ENCODE measurements at regions not wholly inside any gene's neighbourhood (a gene's known extent, or its start where the extent isn't known, plus 50 kb on each side); places are given as distances from the start of the nearest gene placed in this dataset.
"Not testable (repeated sequence)": the region's sequence is repeated elsewhere in the genome, so short reads cannot be mapped to it uniquely, and the experiment has no call there.

DNA sequence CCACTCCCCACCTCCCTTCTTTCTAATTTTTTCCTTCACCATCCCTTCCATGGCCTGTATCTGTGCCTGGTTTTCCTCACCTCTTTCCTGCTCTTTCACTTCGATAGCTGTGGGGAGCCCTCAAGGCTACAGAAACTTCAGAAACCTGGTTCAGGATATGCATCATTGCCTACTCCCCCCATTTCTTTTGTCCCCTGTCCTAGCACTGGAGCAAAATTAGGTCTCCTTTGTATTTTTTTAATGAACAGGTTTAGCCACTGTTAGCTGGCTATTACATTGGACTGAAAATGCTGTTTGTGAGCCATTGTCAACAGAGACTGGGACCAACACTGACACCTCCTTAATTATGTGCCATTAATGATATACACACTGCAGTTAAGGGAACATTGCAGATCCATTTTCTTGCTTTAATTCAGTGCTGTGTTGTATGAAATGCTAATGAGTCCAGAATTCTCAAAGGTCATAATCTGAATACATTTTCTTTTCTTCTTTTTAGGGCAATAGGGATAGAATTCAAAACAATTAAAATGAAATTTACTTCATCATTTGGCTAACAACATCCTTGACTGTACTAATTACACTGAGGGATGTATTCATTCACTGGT, 138.6 kb downstream of the PDCD6IP start:
- WGBS = 90% methylated on average over 1 of the region's 1 CpG
- DNase-seq (ENCODE audit: low read depth in 6 of 9, low spot score in 9 of 9) = no peak
- Histone ChIP-seq H3K4me1 (ENCODE audit: control insufficient read depth in 2 of 2, insufficient read depth in 2 of 2, low read length in 2 of 2) (no peaks in the 10 kb centered on the region), H3K36me3 (ENCODE audit: control insufficient read depth in 2 of 2, insufficient read depth in 2 of 2, low read length in 1 of 2) (no peaks in the 10 kb centered on the region), H3K9me3 (ENCODE audit: control insufficient read depth in 2 of 2, insufficient read depth in 1 of 2, low read length in 1 of 2) (no peaks in the 10 kb centered on the region), H3K27me3 (ENCODE audit: control insufficient read depth in 2 of 2, insufficient read depth in 1 of 2, low read length in 1 of 2) (no peaks in the 10 kb centered on the region), H3K4me3 (ENCODE audit: low read length in 2 of 2) (no peak overlapping the region), H3K27ac (ENCODE audit: low read depth in 1 of 2, low read length in 1 of 2) (no peak overlapping the region)

DNA sequence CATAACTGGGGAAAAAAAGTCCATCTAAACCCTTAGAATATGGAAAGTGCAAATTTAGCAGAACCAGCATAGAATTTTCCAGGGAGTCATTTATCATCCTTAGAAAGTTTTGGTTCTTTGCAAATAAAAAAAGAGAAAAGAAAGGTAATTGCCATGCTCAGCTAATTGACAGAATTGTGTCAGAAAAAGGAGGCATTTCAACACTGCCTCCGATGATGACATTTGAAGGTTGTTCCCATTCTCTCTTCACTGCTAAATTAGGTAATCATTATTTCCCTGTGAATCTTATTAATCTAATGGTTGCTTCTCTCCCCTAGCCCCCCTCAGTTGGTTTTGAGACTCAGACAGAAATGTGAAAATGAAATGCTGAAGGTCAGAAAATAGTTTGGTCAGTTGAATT, 139.2 kb downstream of the PDCD6IP start:
- 93% methylated on average over 1 of the region's 1 CpG for WGBS
- Histone ChIP-seq H3K27ac (ENCODE audit: low read depth in 1 of 2, low read length in 1 of 2) (no peak overlapping the region), H3K9me3 (ENCODE audit: control insufficient read depth in 2 of 2, insufficient read depth in 1 of 2, low read length in 1 of 2) (no peaks in the 10 kb centered on the region), H3K36me3 (ENCODE audit: control insufficient read depth in 2 of 2, insufficient read depth in 2 of 2, low read length in 1 of 2) (no peaks in the 10 kb centered on the region), H3K4me3 (ENCODE audit: low read length in 2 of 2) (no peak overlapping the region), H3K4me1 (ENCODE audit: control insufficient read depth in 2 of 2, insufficient read depth in 2 of 2, low read length in 2 of 2) (no peaks in the 10 kb centered on the region), H3K27me3 (ENCODE audit: control insufficient read depth in 2 of 2, insufficient read depth in 1 of 2, low read length in 1 of 2) (no peaks in the 10 kb centered on the region)
- no peak for DNase-seq (ENCODE audit: low read depth in 6 of 9, low spot score in 9 of 9)

- no peak overlapping the region for H3K4me3 ChIP-seq (ENCODE audit: low read length in 2 of 2)
- H3K4me1 ChIP-seq (ENCODE audit: control insufficient read depth in 2 of 2, insufficient read depth in 2 of 2, low read length in 2 of 2) = no peaks in the 10 kb centered on the region
- DNase-seq (ENCODE audit: low read depth in 6 of 9, low spot score in 9 of 9) = no peak
- 94% methylated on average over 5 of the region's 5 CpGs for WGBS
- no peaks in the 10 kb centered on the region for H3K27me3 ChIP-seq (ENCODE audit: control insufficient read depth in 2 of 2, insufficient read depth in 1 of 2, low read length in 1 of 2)
- H3K27ac ChIP-seq (ENCODE audit: low read depth in 1 of 2, low read length in 1 of 2) = no peak overlapping the region
- no peaks in the 10 kb centered on the region for H3K36me3 ChIP-seq (ENCODE audit: control insufficient read depth in 2 of 2, insufficient read depth in 2 of 2, low read length in 1 of 2)
- H3K9me3 ChIP-seq (ENCODE audit: control insufficient read depth in 2 of 2, insufficient read depth in 1 of 2, low read length in 1 of 2) = no peaks in the 10 kb centered on the region
Measured at GRCh38 chr3:33940149-33940548, 141.7 kb downstream of the PDCD6IP start.

- Histone ChIP-seq H3K36me3 (ENCODE audit: control insufficient read depth in 2 of 2, insufficient read depth in 2 of 2, low read length in 1 of 2) (no peaks in the 10 kb centered on the region), H3K4me3 (ENCODE audit: low read length in 2 of 2) (no peak overlapping the region), H3K27ac (ENCODE audit: low read depth in 1 of 2, low read length in 1 of 2) (no peak overlapping the region), H3K4me1 (ENCODE audit: control insufficient read depth in 2 of 2, insufficient read depth in 2 of 2, low read length in 2 of 2) (no peaks in the 10 kb centered on the region), H3K27me3 (ENCODE audit: control insufficient read depth in 2 of 2, insufficient read depth in 1 of 2, low read length in 1 of 2) (no peaks in the 10 kb centered on the region), H3K9me3 (ENCODE audit: control insufficient read depth in 2 of 2, insufficient read depth in 1 of 2, low read length in 1 of 2) (no peaks in the 10 kb centered on the region)
- WGBS = 95% methylated on average over 4 of the region's 4 CpGs
- no peak for DNase-seq (ENCODE audit: low read depth in 6 of 9, low spot score in 9 of 9)
Measured at GRCh38 chr3:33940736-33941135, 142.3 kb downstream of the PDCD6IP start.

- no peak overlapping the region for H3K4me3 ChIP-seq (ENCODE audit: low read length in 2 of 2)
- WGBS = 100% methylated on average over 1 of the region's 1 CpG
- H3K4me1 ChIP-seq (ENCODE audit: control insufficient read depth in 2 of 2, insufficient read depth in 2 of 2, low read length in 2 of 2) = no peaks in the 10 kb centered on the region
- no peaks in the 10 kb centered on the region for H3K9me3 ChIP-seq (ENCODE audit: control insufficient read depth in 2 of 2, insufficient read depth in 1 of 2, low read length in 1 of 2)
- no peaks in the 10 kb centered on the region for H3K36me3 ChIP-seq (ENCODE audit: control insufficient read depth in 2 of 2, insufficient read depth in 2 of 2, low read length in 1 of 2)
- DNase-seq (ENCODE audit: low read depth in 6 of 9, low spot score in 9 of 9) = no peak
- H3K27ac ChIP-seq (ENCODE audit: low read depth in 1 of 2, low read length in 1 of 2) = no peak overlapping the region
- no peaks in the 10 kb centered on the region for H3K27me3 ChIP-seq (ENCODE audit: control insufficient read depth in 2 of 2, insufficient read depth in 1 of 2, low read length in 1 of 2)
Measured at GRCh38 chr3:33941804-33942203, 143.4 kb downstream of the PDCD6IP start.

DNA sequence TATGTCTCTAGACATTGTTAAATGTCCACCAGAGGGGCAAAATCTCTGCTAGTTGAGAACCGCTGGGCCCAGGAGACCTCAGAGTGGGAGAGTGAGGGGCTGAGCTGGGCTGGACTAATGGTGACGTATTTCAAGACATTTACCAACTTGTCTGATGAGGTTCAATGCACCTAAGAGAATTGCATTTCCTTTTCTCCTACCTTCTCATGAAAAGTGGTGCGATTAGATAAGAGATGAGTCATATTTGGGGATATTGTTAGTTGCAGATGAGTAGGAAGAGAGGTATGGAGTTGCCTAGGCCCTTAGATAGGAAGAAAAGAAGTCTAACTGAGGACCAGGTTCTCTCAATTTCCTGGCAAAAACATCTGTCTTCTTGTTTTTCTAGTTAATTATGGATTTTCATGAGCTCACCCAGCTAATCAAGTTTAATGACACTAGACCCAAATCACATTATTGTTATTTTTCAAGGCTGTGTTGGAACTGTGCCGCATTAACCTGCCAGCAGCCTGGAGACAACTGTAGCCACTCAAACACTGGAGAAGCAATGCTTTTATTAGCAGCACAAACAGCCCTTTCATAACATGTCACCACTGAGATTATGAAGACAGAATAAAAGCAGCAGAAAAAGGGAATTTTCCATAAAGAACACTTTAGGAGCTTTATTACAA, 144.2 kb downstream of the PDCD6IP start:
- Histone ChIP-seq H3K36me3 (ENCODE audit: control insufficient read depth in 2 of 2, insufficient read depth in 2 of 2, low read length in 1 of 2) (no peaks in the 10 kb centered on the region), H3K4me1 (ENCODE audit: control insufficient read depth in 2 of 2, insufficient read depth in 2 of 2, low read length in 2 of 2) (no peaks in the 10 kb centered on the region), H3K4me3 (ENCODE audit: low read length in 2 of 2) (no peak overlapping the region), H3K27ac (ENCODE audit: low read depth in 1 of 2, low read length in 1 of 2) (no peak overlapping the region), H3K9me3 (ENCODE audit: control insufficient read depth in 2 of 2, insufficient read depth in 1 of 2, low read length in 1 of 2) (no peaks in the 10 kb centered on the region), H3K27me3 (ENCODE audit: control insufficient read depth in 2 of 2, insufficient read depth in 1 of 2, low read length in 1 of 2) (no peaks in the 10 kb centered on the region)
- WGBS = 96% methylated on average over 4 of the region's 4 CpGs
- no peak for DNase-seq (ENCODE audit: low read depth in 6 of 9, low spot score in 9 of 9)

DNA sequence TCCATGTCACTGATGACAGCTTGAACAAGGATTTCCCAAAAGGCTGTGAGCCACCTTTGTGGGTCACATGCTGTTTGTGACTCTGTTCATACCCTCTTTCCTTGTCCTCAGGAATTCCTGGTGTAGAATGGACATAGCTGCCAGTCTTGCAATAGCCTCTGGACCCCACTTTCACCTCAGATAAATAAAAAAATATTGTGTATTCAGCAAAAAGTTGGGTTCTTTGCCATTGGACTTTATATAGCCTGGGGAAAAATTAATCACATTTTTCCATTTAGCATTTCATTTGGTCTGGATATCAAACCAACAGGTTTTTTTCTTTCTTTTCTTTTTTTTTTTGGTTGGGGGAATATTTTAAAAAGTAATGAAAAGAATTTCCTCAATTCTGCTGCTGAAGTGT, 144.8 kb downstream of the PDCD6IP start:
- Histone ChIP-seq H3K36me3 (ENCODE audit: control insufficient read depth in 2 of 2, insufficient read depth in 2 of 2, low read length in 1 of 2) (no peaks in the 10 kb centered on the region), H3K4me1 (ENCODE audit: control insufficient read depth in 2 of 2, insufficient read depth in 2 of 2, low read length in 2 of 2) (no peaks in the 10 kb centered on the region), H3K4me3 (ENCODE audit: low read length in 2 of 2) (no peak overlapping the region), H3K27ac (ENCODE audit: low read depth in 1 of 2, low read length in 1 of 2) (no peak overlapping the region), H3K27me3 (ENCODE audit: control insufficient read depth in 2 of 2, insufficient read depth in 1 of 2, low read length in 1 of 2) (no peaks in the 10 kb centered on the region), H3K9me3 (ENCODE audit: control insufficient read depth in 2 of 2, insufficient read depth in 1 of 2, low read length in 1 of 2) (no peaks in the 10 kb centered on the region)
- no peak for DNase-seq (ENCODE audit: low read depth in 6 of 9, low spot score in 9 of 9)

DNA sequence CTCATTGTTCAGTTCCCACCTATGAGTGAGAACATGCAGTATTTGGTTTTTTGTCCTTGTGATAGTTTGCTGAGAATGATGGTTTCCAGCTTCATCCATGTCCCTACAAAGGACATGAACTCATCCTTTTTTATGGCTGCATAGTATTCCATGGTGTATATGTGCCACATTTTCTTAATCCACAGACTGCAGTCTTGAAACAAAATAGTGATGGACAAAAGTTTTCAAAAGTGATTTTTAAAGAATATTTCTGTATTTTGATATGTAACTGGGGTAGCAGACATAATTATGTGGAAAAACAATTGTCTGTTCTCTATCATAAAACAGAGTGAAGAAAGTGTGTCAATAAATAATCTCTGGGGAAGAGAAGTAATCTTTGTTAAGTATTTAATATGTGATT, 148.2 kb downstream of the PDCD6IP start:
- H3K27ac ChIP-seq (ENCODE audit: low read depth in 1 of 2, low read length in 1 of 2); H3K27me3 ChIP-seq (ENCODE audit: control insufficient read depth in 2 of 2, insufficient read depth in 1 of 2, low read length in 1 of 2); H3K4me3 ChIP-seq (ENCODE audit: low read length in 2 of 2); H3K4me1 ChIP-seq (ENCODE audit: control insufficient read depth in 2 of 2, insufficient read depth in 2 of 2, low read length in 2 of 2); H3K36me3 ChIP-seq (ENCODE audit: control insufficient read depth in 2 of 2, insufficient read depth in 2 of 2, low read length in 1 of 2); DNase-seq (ENCODE audit: low read depth in 6 of 9, low spot score in 9 of 9); H3K9me3 ChIP-seq (ENCODE audit: control insufficient read depth in 2 of 2, insufficient read depth in 1 of 2, low read length in 1 of 2): not testable (repeated sequence)

- H3K27ac ChIP-seq (ENCODE audit: low read depth in 1 of 2, low read length in 1 of 2) = no peak overlapping the region
- no peak for DNase-seq (ENCODE audit: low read depth in 6 of 9, low spot score in 9 of 9)
- no peaks in the 10 kb centered on the region for H3K9me3 ChIP-seq (ENCODE audit: control insufficient read depth in 2 of 2, insufficient read depth in 1 of 2, low read length in 1 of 2)
- 98% methylated on average over 4 of the region's 4 CpGs for WGBS
- no peaks in the 10 kb centered on the region for H3K36me3 ChIP-seq (ENCODE audit: control insufficient read depth in 2 of 2, insufficient read depth in 2 of 2, low read length in 1 of 2)
- no peaks in the 10 kb centered on the region for H3K4me1 ChIP-seq (ENCODE audit: control insufficient read depth in 2 of 2, insufficient read depth in 2 of 2, low read length in 2 of 2)
- no peak overlapping the region for H3K4me3 ChIP-seq (ENCODE audit: low read length in 2 of 2)
- no peaks in the 10 kb centered on the region for H3K27me3 ChIP-seq (ENCODE audit: control insufficient read depth in 2 of 2, insufficient read depth in 1 of 2, low read length in 1 of 2)
Measured at GRCh38 chr3:33947272-33948195, 149.1 kb downstream of the PDCD6IP start.
